NCI-H446 (cell line): ENCODE measurements at regions not wholly inside any gene's neighbourhood (a gene's known extent, or its start where the extent isn't known, plus 50 kb on each side); places are given as distances from the start of the nearest gene placed in this dataset.

Experiments used
- DNase-seq, 2 experiments: peaks; one replicate each; lab custom pipeline; 2025; lab: John Stamatoyannopoulos, UW

DNA sequence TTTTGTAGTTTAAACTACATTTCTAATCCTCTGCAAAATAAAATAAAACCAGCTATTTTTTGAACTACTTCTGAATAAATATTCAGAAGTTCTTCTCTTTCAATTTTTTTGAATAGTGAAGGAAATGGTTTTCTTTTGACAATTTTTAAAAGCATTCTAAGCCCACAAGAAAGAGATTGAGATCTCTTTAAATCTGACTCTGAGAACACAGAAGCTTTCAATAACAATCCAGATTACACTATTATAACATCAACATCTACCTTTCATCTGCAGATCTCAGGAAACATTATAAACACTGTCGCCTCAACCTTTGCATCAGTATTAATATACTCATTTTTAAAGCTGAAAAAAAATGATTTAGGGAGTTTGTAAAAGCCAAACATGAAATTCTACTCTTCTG is 247.5 kb upstream of the PREP start:
- DNase-seq, result no peak

DNA sequence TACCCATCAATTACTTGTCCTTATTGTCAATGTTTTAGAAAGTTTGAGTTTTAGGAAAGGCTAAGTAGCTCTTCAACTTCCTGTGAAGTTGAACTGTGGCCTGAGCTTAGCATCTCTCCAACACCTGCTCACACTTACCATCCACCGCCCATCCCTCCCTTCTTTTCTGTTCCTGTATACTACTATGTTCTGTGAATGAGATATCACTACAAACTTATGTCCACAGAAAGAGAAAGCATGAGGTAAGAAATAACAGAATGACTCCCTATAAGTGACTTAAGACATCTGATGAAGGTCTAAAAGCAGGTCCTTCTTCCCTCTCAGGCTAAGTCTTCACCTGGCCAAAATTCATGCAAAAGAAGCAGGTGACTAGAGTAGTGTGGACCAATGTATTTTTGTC is 246.3 kb upstream of the PREP start:
- no peak for DNase-seq

DNA sequence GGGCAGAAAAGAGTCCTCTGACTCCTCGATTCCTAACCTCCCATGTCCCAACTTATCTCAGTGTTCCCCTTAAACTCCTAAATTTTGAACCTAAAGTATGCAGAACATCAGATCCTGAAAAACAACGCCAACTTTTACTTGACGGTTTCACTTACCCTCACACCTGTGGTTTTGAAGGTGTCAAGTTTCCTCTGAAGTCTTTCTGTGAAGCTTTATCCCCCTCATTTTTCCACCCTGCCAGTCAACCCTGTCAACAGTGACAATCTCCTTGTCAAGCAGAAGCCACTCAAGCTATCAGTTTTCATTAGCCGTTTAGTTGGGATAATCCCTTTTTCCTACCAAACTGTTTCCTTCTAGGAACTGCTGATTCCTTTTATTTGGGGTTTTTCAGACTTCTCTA is 245.4 kb upstream of the PREP start:
- no peak for DNase-seq

- no peak for DNase-seq
Observed at GRCh38 chr6:105646391-105646867, 243.5 kb upstream of the PREP start.

DNA sequence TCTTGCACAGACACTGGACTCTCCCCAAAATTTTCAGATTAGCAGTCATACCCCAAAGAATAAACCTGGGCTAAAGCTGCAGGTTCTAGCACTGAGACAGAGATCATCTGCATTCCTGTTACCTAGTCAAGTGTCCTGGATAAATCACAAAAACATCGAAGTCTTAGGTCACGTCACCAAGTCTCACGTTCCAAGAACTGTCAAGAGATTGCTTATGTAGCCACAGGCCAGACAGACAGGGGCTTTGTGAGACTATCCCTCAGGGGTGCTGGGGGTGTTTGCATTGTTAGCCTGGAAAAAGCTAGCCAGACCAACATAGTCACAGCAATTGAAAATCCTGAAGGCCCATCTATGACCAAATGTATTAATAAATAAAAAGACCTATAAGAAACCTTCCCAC is 243.1 kb upstream of the PREP start:
- no peak for DNase-seq

DNA sequence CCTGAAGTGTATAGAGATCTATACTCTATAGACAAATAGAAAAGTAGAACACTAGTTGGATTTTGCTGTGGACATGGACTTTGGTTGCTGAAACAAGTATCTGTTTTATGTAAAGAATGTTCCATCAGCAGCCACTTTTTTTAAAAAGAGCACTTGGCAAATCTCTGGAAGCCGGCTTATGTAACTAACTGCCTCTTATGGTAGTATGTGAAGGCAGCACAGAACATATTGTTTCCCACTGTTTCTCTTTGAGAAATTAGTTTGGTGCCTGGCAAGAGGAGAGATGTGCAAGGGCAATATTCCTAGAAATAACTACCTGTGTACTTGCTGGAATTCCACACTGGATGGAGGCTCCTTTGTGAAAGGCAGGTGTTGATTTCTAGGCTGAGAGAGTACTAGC is 242.3 kb upstream of the PREP start:
- no peak for DNase-seq

DNA sequence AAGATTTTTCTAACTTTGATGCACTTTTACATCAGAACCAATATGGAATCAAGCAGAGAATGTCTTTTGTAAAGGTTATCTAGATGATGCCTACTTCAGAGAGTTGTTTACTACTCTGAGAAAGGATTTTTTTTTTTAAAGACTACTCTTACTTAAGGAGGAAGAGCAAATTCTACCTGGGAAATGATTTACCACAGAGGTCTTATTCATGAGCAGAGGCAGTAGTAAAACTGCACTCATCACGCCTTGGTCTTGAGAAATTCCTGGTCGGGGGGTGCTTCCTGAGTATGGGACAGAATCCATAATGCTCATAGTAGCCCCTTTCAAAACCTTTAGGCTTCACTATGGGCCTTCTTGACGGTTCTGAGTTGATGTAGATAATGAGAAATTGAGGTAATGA is 241.8 kb upstream of the PREP start:
- no peak for DNase-seq

GRCh38 chr6:105644073-105644489 is 241.2 kb upstream of the PREP start:
- no peak for DNase-seq

- no peak for DNase-seq
Observed at GRCh38 chr6:105642708-105643107, 239.8 kb upstream of the PREP start.

DNA sequence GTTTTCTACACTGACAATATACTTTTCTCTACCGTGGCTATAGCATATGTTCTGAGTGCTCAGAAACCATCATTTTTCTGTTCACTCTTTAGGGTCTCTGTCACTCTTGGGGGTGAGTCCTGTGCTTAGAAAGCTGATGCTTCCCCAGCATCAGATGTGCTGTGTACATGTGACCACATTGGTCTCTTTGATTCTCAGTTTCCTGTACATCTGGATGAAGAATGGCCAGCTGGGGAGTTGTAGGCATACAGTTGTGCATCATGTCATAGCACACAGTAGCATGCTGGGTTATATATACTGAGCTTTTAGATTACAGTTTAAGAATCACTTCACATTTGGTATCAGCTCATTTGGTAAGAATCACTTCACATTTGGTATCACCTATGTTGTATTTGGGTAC is 238.6 kb upstream of the PREP start:
- DNase-seq, result no peak

- no peak for DNase-seq
Observed at GRCh38 chr6:105639124-105639523, 236.2 kb upstream of the PREP start.

DNA sequence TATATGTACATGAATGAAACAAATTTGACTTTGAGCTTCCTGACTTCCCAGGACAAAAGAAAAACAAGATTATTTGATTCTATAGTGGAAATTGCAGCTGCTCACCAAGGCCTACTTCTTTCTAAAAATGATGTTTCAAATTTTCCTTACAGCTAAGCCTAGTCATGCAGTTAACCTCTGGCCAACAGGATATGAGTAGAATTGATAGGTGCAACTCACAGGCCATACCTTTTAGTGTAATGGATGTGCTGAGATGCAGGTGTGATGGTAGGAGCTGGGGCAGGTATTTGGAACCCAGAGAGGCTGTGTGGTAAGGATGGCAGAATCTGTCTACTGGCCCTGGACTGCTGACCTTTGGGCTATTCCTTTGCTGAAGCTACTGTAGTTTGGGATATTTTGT is 230.9 kb upstream of the PREP start:
- no peak for DNase-seq

DNA sequence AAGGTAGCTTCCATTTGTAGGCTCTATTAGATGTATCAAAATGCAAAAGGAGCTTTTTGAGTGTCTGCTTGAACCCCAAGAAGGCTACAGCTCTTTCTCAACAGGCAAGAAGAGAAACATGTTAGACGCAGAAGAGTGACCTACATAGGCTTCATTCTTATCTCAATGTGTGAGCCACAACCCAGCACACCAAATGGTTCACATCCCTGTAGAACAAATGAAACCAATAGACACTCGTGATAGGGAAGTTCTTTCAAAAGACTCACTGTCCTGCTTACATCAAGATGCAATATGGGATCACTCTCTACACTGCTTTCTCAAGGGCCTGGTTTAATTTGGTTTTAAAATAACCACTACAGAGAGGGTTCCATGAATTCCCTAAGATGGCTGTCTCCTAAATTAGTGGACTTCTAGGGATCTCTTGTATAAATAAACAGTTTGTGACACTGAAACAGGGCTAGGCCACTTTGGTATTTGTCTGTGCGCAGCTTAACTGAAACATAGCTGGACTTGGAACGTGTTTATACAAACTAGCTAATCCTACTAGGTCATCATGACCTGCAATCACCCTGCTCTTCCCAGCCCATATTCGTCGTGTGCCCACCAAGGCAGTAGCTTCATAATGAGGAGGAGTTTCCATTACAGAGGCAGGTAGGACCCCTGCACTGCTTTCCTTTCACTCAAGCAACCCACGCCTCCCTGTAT is 225.4 kb upstream of the PREP start:
- DNase-seq, result no peak

- DNase-seq, result no peak
Observed at GRCh38 chr6:105626295-105627158, 223.6 kb upstream of the PREP start.

GRCh38 chr6:105624021-105624420 is 221.1 kb upstream of the PREP start:
- no peak for DNase-seq

- DNase-seq, result no peak
Observed at GRCh38 chr6:105622226-105622625, 219.3 kb upstream of the PREP start.

DNA sequence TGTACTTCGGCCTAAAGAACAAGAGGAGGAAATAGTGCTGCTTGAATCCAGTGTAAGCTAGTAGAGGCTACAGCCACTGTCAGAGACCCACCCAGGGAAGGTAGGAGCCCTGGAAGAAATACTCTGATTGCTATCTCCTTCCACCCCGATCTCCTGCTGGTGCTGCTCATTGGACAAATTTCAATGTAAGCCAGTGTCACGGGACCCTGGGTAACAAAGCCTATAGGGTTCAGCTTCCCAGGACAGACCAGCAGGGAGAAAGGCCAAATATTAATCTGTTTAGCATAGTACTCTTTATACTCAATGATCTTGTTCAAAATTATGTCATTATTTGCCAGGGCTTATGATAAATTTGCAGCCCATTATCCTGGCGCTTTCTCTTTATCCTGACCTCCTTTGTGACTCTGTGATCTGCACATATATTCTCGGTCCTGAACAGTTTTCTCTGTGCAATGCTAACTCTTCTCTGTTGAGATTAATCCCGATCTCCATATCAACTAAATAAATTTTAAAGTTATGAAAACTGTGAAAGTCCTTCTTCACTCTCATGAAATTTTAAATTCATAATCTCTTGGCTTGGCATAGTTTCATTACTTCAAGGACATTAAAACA is 218.8 kb upstream of the PREP start:
- no peak for DNase-seq

DNA sequence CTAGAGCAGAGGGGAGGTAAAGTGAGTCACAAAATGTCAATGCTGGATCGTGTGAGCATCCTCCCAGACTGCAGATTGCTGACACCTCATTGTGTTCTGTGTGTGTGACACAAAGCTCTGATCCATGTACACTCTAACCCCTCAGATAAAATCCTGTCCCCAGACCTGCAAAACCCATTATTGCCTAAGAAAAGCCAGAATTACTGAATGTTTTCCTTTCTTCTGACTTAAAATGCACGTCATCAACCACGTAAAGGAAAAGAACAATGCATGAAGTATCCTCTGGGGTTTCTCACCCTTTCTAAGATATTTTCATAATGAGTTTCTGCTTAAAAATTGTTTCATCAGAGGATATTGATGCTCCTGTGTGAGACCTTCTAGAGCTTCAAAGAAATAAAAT is 218.0 kb upstream of the PREP start:
- no peak for DNase-seq

DNA sequence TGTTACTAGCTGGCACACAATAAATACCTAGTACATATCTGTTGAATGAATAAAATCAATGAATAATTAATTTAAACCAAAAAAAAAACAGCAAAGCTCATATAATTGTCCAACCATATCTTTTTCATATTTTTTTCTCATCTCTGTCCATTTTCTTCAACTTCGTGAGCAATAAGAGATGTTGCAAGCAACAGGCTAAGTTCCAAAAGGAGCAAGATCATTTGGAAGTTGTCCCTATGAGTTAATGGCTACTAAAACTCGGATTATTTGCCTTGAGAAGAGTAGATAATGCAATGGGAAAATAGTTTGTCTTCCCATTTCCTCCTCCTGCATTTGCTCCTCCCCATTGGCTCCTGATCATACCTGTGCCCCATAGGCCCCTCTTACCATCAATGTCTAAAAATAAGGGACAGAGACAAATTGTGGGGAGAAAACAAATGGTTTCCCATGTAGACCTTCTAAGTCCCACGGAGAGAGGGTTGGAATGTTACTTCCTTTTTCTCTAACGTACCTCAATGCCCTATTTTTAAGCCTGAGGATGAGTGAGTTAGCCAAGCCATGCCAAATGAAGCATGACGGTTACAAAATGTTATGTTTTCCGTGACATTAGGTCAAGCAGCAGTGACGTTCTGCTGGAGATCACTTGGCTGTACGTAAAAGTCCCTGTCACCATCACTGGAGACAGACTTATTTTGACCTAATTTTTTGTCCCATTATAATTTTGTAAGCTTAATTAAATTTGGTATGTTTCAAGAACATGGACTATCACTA is 217.3 kb upstream of the PREP start:
- DNase-seq, result no peak

- no peak for DNase-seq
Observed at GRCh38 chr6:105618247-105618646, 215.4 kb upstream of the PREP start.

GRCh38 chr6:105616521-105616920 is 213.6 kb upstream of the PREP start:
- DNase-seq, result no peak

DNA sequence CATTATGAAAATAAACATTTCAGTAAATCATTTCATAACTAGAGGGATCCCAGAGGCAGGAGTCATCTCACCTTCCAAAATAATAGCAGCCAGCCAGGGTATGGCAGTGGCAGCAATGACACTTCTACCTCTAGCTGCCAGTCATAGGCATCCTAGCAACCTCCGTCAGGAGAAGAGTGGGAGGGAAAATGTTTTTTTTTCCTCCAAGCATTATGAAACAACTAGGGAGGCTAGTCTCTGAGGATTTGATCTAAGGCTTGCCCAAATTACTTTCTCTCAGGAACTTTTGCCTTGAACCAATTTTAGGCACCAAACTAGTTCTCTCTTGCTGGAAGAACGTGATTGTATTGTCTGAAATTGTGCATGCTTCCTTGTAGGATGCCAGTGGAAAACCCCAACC is 208.7 kb upstream of the PREP start:
- no peak for DNase-seq
